Lung (tissue), 11 donors: ENCODE measurements at regions not wholly inside any gene's neighbourhood (a gene's known extent, or its start where the extent isn't known, plus 50 kb on each side); places are given as distances from the start of the nearest gene placed in this dataset.

Source experiments
- ATAC-seq: fragments of 200-7000 bp; cut with Tn5 transposase; one replicate; pipeline ENCODE4 v1.9.1; 2020; ENCODE audit warnings: moderate number of reproducible peaks; ENCODE audit not compliant: insufficient read depth, low FRiP score
- DNase-seq, 3 donors: peaks; one replicate each; pipeline ENCODE4 v3.0.0-alpha.2; 2013 to 2017
- H3K27ac ChIP-seq, 2 donors: one replicate each; pipeline ENCODE4 v1.5.1; 2013; ENCODE audit warnings: mild to moderate bottlenecking in 2 of 2, moderate library complexity in 2 of 2, control low read depth in 1 of 2, inconsistent platforms in 1 of 2, low read depth in 1 of 2, low read length in 1 of 2
- H3K27me3 ChIP-seq, 3 donors: one replicate each; pipeline ENCODE4 v1.5.1; 2013; ENCODE audit warnings: low read length in 2 of 3; ENCODE audit not compliant: control insufficient read depth in 3 of 3, insufficient read depth in 3 of 3
- H3K36me3 ChIP-seq, 4 donors: one replicate each; pipeline ENCODE4 v1.5.1; 2013; ENCODE audit warnings: low read length in 4 of 4, mild to moderate bottlenecking in 1 of 4, moderate library complexity in 1 of 4; ENCODE audit not compliant: control insufficient read depth in 4 of 4, insufficient read depth in 4 of 4
- H3K4me1 ChIP-seq, 5 donors: one replicate each; pipeline ENCODE4 v1.5.1; 2013; ENCODE audit warnings: low read length in 5 of 5, mild to moderate bottlenecking in 2 of 5, moderate library complexity in 1 of 5; ENCODE audit not compliant: control insufficient read depth in 5 of 5, insufficient read depth in 5 of 5
- H3K4me3 ChIP-seq: one replicate; pipeline ENCODE4 v1.5.1; 2013; ENCODE audit warnings: mild to moderate bottlenecking, control low read depth, moderate library complexity
- H3K9ac ChIP-seq, 2 donors: one replicate each; pipeline ENCODE4 v1.5.1; 2013; ENCODE audit warnings: low read length in 2 of 2, control low read depth in 1 of 2; ENCODE audit not compliant: insufficient read depth in 1 of 2
- H3K9me3 ChIP-seq, 4 donors: one replicate each; pipeline ENCODE4 v1.5.1; 2013; ENCODE audit warnings: low read length in 3 of 4, mild to moderate bottlenecking in 1 of 4, moderate library complexity in 1 of 4; ENCODE audit not compliant: control insufficient read depth in 4 of 4, insufficient read depth in 3 of 4
- WGBS, 2 donors: extraction: QIAGEN DNeasy Blood & Tissue Kit; methylation state at CpG; one replicate each; pipeline ENCODE4 v1.1.7; 2013; 5-methylcytosine and 5-hydroxymethylcytosine counted together
- TF ChIP-seq, protein P1 (sequence below): IDR thresholded peaks from 2 replicates; pipeline ENCODE4 v1.5.1; 2012; ENCODE audit warnings: mild to moderate bottlenecking; ENCODE audit errors: control extremely low read depth, extremely low read depth
- donor health status: control.
- donor health status: control.
- donor health status: Bipolar disorder and iron deficiency.
- donor health status: healthy.
- donor health status: DM: yes; HTN: yes; CAD: no.

DNA sequence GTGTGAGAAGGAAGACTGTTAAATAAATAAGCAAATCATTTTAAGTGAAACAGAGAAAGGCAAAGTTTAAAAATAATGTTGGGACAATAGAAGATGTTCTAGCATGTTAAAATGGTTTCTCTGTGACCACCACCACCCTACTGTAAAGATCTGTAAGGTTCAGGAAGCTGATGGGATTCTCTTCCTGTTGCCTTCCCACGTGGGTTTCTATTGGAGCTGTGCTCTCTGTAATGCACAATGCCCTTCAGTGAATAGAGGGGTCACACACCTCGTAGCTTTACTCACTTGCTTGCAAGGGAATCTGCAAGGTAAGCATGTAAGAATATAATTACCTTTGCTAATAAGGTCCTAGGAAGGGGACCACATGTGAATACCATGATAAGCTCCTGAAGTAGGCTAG, 170.5 kb downstream of the CASP12 start:
- no peak for ATAC-seq
- Histone ChIP-seq H3K27ac (no peak overlapping the region), H3K36me3 (no peaks in the 10 kb centered on the region), H3K4me3 (no peak overlapping the region), H3K9me3 (peaks cover 0 to 5% (median 1%) of the 10 kb centered on the region in 4 donors), H3K9ac (no peak overlapping the region), H3K4me1 (peaks cover 0 to 3% (median 0%) of the 10 kb centered on the region in 5 donors), H3K27me3 (no peaks in the 10 kb centered on the region)
- DNase-seq, result no peak
- TF ChIP-seq, protein P1, sequence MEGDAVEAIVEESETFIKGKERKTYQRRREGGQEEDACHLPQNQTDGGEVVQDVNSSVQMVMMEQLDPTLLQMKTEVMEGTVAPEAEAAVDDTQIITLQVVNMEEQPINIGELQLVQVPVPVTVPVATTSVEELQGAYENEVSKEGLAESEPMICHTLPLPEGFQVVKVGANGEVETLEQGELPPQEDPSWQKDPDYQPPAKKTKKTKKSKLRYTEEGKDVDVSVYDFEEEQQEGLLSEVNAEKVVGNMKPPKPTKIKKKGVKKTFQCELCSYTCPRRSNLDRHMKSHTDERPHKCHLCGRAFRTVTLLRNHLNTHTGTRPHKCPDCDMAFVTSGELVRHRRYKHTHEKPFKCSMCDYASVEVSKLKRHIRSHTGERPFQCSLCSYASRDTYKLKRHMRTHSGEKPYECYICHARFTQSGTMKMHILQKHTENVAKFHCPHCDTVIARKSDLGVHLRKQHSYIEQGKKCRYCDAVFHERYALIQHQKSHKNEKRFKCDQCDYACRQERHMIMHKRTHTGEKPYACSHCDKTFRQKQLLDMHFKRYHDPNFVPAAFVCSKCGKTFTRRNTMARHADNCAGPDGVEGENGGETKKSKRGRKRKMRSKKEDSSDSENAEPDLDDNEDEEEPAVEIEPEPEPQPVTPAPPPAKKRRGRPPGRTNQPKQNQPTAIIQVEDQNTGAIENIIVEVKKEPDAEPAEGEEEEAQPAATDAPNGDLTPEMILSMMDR, result no peak
- 39 to 51% methylated on average over 2 of the region's 2 CpGs for WGBS, 2 donors

DNA sequence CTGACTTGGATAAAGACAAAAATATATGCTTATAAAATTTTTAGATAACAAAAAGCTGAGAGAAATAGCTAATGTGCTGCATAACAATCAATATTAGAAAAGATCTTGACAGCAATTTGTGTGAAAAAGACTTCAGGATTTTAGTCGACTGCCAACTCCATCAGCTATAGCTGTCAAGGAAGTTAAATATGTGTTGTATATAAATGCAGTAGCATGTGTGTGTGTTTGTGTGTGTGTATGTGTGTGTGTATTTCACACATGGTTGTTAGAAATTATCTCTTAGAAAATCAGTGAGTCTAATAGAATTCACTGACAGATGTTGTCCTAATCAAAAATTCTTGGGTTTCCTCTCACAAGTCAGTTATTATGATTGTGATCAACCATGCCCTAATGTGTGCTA, 171.2 kb downstream of the CASP12 start:
- Histone ChIP-seq H3K4me3 (no peak overlapping the region), H3K27me3 (no peaks in the 10 kb centered on the region), H3K27ac (no peak overlapping the region), H3K36me3 (no peaks in the 10 kb centered on the region), H3K9me3 (peaks cover 0 to 5% (median 1%) of the 10 kb centered on the region in 4 donors), H3K4me1 (peaks cover 0 to 3% (median 0%) of the 10 kb centered on the region in 5 donors), H3K9ac (no peak overlapping the region)
- WGBS, 2 donors, result 78 to 92% methylated on average over 1 of the region's 1 CpG
- DNase-seq (no peak), ATAC-seq (no peak)
- TF ChIP-seq, protein P1, result no peak

DNA sequence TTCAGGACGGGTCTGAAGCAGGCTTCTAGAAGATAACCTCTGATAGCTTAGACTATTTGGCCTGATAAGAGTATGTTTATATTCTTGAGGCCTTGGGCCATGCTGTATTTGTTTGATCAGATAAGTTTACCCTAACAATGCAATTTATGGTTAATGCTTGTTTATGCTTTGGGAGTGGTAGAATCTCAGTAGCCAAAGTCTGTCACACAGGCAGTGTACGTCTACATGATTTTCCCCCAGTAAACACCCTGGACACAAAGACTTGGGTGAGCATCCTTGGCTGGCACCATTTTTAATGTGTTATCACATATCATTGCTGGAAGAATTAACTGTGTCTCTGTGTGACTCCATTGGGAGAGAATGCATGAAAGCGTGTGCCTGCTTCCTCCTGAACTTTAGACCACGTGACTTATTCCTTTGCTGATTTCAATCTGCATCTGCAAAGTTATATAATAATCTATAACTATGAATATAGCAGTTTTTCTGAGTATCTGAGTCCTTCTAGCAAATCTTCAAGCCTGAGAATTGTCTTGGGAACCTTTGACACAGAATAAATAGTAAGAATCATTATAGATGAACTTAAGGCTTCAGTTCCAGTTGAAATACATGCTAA, 172.4 kb downstream of the CASP12 start:
- Histone ChIP-seq H3K9me3 (peaks cover 0 to 5% (median 1%) of the 10 kb centered on the region in 4 donors), H3K27ac (no peak overlapping the region), H3K4me3 (no peak overlapping the region), H3K9ac (no peak overlapping the region), H3K36me3 (no peaks in the 10 kb centered on the region), H3K27me3 (no peaks in the 10 kb centered on the region), H3K4me1 (peaks cover 0 to 3% (median 0%) of the 10 kb centered on the region in 5 donors)
- WGBS, 2 donors, result 60 to 72% methylated on average over 4 of the region's 4 CpGs
- DNase-seq, result no peak
- no peak for ATAC-seq
- TF ChIP-seq, protein P1, result no peak

DNA sequence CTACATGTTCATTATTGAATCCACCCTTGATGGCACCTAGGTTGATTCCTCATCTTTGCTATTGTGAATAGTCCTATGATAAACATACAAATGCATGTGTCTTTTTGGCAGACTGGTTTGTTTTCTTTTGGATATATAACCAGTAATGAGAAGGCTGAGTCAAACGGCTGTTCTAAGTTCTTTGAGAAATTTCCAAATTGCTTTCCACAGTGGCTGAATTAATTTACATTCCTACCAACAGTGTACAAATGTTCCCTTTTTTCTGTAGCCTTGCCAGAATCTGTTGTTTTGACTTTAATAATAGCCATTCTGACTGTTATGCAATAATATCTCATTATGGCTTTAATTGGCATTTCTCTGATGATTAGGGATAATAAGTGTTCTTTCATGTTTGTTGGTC, 184.9 kb downstream of the CASP12 start:
- H3K27me3 ChIP-seq, result no peaks in the 10 kb centered on the region
- ATAC-seq (no peak), DNase-seq (peak in 2 of 3 donors; percentile 16 to 28)
- no peak overlapping the region for H3K4me3 ChIP-seq
- no peak overlapping the region for H3K27ac ChIP-seq
- H3K4me1 ChIP-seq, result peaks cover 0 to 2% (median 0%) of the 10 kb centered on the region in 5 donors
- 55% methylated on average over 1 of the region's 1 CpG for WGBS, 2 donors
- H3K36me3 ChIP-seq, result no peaks in the 10 kb centered on the region
- H3K9me3 ChIP-seq, result no peaks in the 10 kb centered on the region
- H3K9ac ChIP-seq, result no peak overlapping the region
- TF ChIP-seq, protein P1, result no peak
